Stromal cell of bone marrow (primary cell): ENCODE measurements at regions not wholly inside any gene's neighbourhood (a gene's known extent, or its start where the extent isn't known, plus 50 kb on each side); places are given as distances from the start of the nearest gene placed in this dataset.

Experiments used
- DNase-seq: peaks from one replicate; pipeline ENCODE4 v3.0.0-alpha.2; 2012; ENCODE audit warnings: low read depth

GRCh38 chr11:127304634-127305033 lies 304.1 kb upstream of the KIRREL3 start:
- no peak for DNase-seq

GRCh38 chr11:127288926-127289325 lies 288.4 kb upstream of the KIRREL3 start:
- DNase-seq = no peak

- no peak for DNase-seq
Measured at GRCh38 chr11:127281534-127281933, 281.0 kb upstream of the KIRREL3 start.

GRCh38 chr11:127275774-127276173 lies 275.2 kb upstream of the KIRREL3 start:
- DNase-seq = no peak

- no peak for DNase-seq
Measured at GRCh38 chr11:127274328-127274676, 273.7 kb upstream of the KIRREL3 start.

- no peak for DNase-seq
Measured at GRCh38 chr11:127273593-127274327, 273.2 kb upstream of the KIRREL3 start.

- DNase-seq = no peak
Measured at GRCh38 chr11:127270851-127271250, 270.3 kb upstream of the KIRREL3 start.

GRCh38 chr11:127269911-127270310 lies 269.3 kb upstream of the KIRREL3 start:
- DNase-seq = no peak

- DNase-seq = no peak
Measured at GRCh38 chr11:127268932-127269331, 268.4 kb upstream of the KIRREL3 start.

GRCh38 chr11:127268521-127268920 lies 268.0 kb upstream of the KIRREL3 start:
- DNase-seq = no peak

GRCh38 chr11:127259102-127259501 lies 258.5 kb upstream of the KIRREL3 start:
- no peak for DNase-seq

GRCh38 chr11:127255209-127255608 lies 254.6 kb upstream of the KIRREL3 start:
- DNase-seq = no peak

GRCh38 chr11:127252321-127252720 lies 251.8 kb upstream of the KIRREL3 start:
- no peak for DNase-seq

GRCh38 chr11:127249576-127249975 lies 249.0 kb upstream of the KIRREL3 start:
- DNase-seq = no peak

- DNase-seq = no peak
Measured at GRCh38 chr11:127248476-127248875, 247.9 kb upstream of the KIRREL3 start.

GRCh38 chr11:127247261-127247851 lies 246.8 kb upstream of the KIRREL3 start:
- no peak for DNase-seq

GRCh38 chr11:127242676-127243075 lies 242.1 kb upstream of the KIRREL3 start:
- no peak for DNase-seq

GRCh38 chr11:127238321-127238720 lies 237.8 kb upstream of the KIRREL3 start:
- no peak for DNase-seq

- no peak for DNase-seq
Measured at GRCh38 chr11:127236776-127237175, 236.2 kb upstream of the KIRREL3 start.

- no peak for DNase-seq
Measured at GRCh38 chr11:127233998-127234397, 233.4 kb upstream of the KIRREL3 start.

GRCh38 chr11:127230392-127230791 lies 229.8 kb upstream of the KIRREL3 start:
- no peak for DNase-seq

- DNase-seq = no peak
Measured at GRCh38 chr11:127226949-127227348, 226.4 kb upstream of the KIRREL3 start.

- no peak for DNase-seq
Measured at GRCh38 chr11:127226380-127226779, 225.8 kb upstream of the KIRREL3 start.

GRCh38 chr11:127225619-127226018 lies 225.0 kb upstream of the KIRREL3 start:
- DNase-seq = no peak
